Muscle of back (tissue), 3 donors: ENCODE measurements at regions not wholly inside any gene's neighbourhood (a gene's known extent, or its start where the extent isn't known, plus 50 kb on each side); places are given as distances from the start of the nearest gene placed in this dataset.

Source experiments
- DNase-seq, 3 donors: peaks; one replicate each; pipeline versions ENCODE4 v3.0.0 to v3.0.0-alpha.2; 2013

GRCh38 chr4:176902710-176903323 is 110.1 kb upstream of the VEGFC start:
- DNase-seq, result peak in 1 of 3 donors; percentile 91

GRCh38 chr4:176906709-176907108 is 114.0 kb upstream of the VEGFC start:
- DNase-seq, result no peak

- no peak for DNase-seq
Measured at GRCh38 chr4:176910646-176911045, 117.9 kb upstream of the VEGFC start.

DNA sequence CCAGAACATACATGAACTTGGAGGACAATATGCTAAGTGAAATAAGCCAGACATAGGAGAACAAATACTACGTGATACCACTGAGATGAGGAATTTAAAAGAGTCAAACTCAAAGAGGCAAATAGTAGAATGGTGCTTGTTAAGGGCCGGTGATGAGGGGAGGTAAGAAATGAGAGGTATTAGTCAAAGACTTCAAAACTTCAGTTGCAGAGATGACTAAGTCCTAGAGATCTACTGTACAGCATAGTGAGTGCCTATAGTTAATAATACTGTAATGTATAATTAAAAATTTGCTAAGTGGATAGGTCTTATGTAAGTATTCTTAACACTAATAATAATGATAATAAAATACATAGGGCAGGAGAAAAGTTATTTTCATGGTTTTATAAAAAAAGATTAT is 126.9 kb upstream of the VEGFC start:
- no peak for DNase-seq

- DNase-seq, result peak in 1 of 3 donors; percentile 70
Measured at GRCh38 chr4:176920694-176921093, 128.0 kb upstream of the VEGFC start.

DNA sequence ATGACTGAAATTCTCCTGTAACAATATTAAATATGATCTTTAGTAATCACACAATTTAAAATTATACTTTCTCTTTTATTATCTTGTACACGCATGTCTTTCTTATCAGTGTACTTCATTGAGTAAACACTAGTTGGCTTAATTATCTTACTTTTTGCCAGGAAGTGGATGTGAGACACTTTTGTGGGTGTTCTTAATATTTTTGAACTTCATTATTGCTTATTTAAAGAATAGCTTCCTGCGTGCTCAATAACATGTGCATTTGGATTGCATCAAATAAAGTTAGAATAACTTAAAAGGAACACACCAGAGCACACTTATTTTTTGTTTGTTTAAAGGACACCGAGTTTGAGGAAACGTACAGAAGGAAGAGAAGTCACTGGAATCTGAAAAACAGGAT is 128.5 kb upstream of the VEGFC start:
- no peak for DNase-seq

DNA sequence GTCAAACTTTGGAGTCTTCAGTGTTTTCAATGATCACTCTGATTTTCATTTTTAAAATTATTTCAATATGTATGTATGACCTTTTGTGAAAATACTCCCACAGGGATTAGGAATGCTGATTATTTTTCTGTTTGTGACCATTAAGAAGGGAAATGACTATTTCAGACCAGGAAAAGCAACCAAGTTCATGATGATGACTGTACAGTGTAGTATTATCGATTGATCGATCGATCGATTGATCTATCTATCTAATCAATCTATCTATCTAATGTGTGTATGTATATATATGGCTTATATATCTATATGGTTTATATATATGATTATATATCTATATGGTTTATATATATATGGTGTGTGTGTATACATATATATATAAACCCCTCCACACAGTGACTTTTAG is 131.5 kb upstream of the VEGFC start:
- no peak for DNase-seq

DNA sequence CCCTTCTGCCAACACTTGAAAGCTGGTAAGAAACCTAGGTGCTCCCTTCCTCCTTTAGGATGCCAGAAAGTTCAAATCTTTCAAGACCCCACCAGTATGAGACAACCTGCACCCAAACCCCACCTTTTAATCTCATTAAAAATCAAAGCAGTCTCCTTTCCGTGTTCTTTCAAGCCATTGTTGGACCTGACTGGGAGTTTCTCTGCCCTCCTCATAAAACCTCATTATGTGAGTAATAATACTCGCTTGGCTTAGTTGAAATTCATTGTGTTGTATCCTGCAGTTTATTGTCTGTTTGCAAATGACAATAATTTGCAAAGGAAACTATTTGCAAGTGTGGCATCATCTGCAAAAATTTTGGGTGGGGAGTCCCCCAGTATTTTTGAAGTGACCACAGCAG is 133.2 kb upstream of the VEGFC start:
- no peak for DNase-seq

DNA sequence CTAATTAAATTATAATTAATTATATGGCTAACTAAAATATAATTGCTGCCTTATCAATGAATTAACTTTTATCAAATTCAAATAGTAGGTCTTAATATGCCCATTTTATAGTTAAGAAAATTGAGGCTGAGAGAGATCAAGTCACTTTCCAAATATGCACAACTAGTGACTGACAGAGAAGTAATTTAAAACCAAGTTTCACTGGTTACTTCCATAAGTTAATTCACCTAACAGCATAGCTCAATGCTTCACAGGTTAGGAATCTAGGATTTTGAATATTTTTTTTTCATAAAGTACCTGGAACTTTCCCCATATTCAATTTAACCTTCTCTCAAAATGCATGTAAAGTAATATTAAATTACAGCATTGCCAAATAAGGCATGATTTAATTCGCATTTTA is 134.4 kb upstream of the VEGFC start:
- DNase-seq, result no peak

DNA sequence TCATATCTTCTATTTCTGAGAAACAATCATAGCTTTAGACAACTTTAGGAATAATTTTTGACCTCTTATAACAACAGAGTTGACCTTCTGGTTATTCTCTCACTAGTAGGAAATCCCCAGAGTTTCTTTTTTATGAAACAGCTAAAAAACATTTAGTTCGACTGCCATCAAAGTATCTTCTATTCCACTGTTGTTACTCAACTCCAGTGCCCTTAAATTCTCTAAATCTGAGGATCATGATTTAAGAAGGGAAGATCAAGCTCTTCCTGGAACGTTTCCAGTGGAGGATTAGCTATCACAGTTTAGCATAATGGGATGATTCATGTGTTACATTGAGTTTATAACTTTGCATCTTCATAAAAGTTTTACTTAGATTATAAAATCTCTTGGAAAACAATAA is 134.9 kb upstream of the VEGFC start:
- DNase-seq, result peak in 2 of 3 donors; percentile 11 to 78

GRCh38 chr4:176939445-176939844 is 146.7 kb upstream of the VEGFC start:
- peak in 1 of 3 donors; percentile 41 for DNase-seq

GRCh38 chr4:176945334-176945733 is 152.6 kb upstream of the VEGFC start:
- DNase-seq, result no peak

- no peak for DNase-seq
Measured at GRCh38 chr4:176949029-176949428, 156.3 kb upstream of the VEGFC start.

GRCh38 chr4:176953021-176953420 is 160.3 kb upstream of the VEGFC start:
- no peak for DNase-seq

DNA sequence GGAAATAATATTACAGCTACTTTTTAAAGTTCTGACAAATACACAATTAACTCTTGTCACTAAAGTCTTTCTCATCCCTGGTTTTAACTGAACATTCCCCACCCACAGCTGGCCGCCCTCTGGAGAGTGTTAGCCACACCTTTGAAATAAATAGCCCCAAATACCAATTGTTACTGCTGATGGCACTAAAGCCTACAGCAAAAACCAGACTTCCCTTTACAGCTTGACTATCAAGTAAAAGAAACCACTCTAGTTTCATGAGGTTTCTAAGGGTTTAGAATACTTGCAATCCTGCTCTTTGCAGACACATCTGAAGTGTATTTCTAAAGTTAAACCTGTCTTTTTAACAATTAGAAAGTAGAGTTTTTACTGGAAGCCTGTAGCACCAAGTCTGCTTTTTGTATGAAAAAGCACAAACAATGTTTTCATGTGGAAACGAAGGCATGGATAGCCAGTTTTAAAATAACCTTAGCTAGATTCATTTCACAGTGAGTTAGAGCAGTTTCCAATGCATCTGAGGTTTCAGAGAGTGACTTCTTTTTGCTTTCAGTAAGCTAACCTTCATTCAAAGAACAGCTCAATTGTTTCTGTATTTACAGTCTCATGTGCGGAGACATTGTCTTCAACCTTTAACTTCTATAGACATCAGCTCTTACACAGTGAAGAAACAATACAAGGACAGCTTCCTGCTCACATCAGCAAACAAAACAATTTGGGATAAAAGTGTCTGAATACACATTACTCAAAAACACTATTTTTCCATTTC is 164.8 kb upstream of the VEGFC start:
- no peak for DNase-seq

GRCh38 chr4:176959980-176960379 is 167.3 kb upstream of the VEGFC start:
- DNase-seq, result no peak

DNA sequence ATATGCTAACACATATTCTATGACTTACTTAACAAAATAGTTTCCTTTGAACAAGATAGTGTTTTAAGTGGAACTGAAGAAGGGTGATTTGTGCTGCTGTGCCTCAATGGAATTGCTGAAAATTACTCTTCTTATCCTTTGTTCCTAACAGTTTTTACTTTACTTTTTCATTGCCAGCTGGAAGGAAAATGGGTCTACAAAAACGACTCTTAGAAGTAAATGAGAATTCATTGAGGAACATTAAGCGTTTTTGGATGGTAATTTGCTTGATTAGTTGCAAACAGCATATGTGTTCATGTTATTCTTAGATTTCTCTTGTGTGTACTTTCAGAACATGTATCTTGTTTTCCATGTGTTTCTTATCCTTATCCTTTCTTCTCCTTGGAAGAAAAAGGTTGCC is 170.4 kb upstream of the VEGFC start:
- peak; percentile 27 to 39 (median 36) for DNase-seq

DNA sequence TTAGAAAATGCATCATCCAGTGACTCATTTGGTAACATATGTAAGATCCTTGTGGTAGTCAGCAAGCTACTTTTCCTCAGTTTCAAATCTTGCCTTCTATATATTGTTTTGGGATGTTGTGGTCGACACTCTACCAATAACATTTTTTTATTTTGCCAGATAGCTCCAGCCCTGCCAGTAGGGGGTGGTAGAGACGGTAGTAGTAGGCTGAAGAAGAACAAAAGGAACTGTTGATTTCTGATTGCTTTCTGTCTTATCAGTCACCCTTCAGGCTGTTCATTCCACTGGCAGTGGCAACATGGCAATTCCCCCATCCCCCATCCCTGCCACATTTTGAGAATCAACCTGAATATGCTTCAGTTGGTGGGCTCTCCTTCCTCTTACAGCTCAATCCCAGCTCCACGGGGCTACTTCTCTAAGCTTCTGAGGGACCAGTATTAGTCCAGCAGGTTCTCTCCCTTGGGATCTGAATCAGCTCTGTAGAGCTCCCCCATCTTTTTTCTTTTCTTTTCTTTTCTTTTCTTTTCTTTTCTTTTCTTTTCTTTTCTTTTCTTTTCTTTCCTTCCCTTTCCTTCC is 171.5 kb upstream of the VEGFC start:
- no peak for DNase-seq

- DNase-seq, result no peak
Measured at GRCh38 chr4:176967586-176967985, 174.9 kb upstream of the VEGFC start.

DNA sequence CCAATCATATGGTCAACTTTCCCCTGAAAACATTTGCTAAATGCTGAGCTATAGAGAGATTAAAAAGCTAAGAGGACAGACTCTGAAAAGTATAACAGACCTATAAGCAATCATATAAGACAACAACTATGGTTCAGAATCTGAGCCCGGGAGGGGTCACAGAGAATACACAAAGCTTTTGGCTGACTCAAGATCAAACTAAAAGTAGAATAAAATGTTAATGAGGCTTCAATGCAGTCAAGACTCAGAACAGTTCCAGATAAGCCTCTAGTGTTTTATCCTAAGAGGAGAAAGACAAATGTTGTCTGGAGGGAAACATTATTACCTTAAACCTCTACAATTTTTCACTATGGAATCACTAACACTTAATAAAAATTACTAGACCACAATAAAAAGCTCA is 175.4 kb upstream of the VEGFC start:
- no peak for DNase-seq

- DNase-seq, result no peak
Measured at GRCh38 chr4:176969011-176969410, 176.3 kb upstream of the VEGFC start.

GRCh38 chr4:176970853-176971252 is 178.1 kb upstream of the VEGFC start:
- no peak for DNase-seq

GRCh38 chr4:176971576-176972115 is 178.9 kb upstream of the VEGFC start:
- DNase-seq, result no peak
